HepG2 (cell line): ENCODE measurements at regions not wholly inside any gene's neighbourhood (a gene's known extent, or its start where the extent isn't known, plus 50 kb on each side); places are given as distances from the start of the nearest gene placed in this dataset.

Source experiments
- ATAC-seq: fragments of 200-7000 bp; cut with Tn5 transposase; 3 replicates; pipeline ENCODE4 v1.9.1; 2020; ENCODE audit warnings: mild to moderate bottlenecking, moderate library complexity
- BruUV-seq: library from RNA; stranded (reverse); fragments of 400-500 nt; replicated peaks from 2 replicates; lab custom pipeline; 2021; lab: Mats Ljungman, UMichigan
- CTCF ChIA-PET: fragments of 300-600 bp; formaldehyde crosslinking; extraction: SDS; loops from one replicate; lab custom pipeline; 2021; ENCODE audit warnings: low total read pairs, inconsistent platforms, low intra/inter-chr PET ratio; lab: Yijun Ruan, JAX
- POLR2A ChIA-PET: fragments of 350-600 bp; sonication (Branson Sonifier 250); formaldehyde crosslinking; loops from one replicate; lab custom pipeline; 2020; ENCODE audit warnings: antibody characterized with exemption, inconsistent platforms; lab: Yijun Ruan, JAX
- DNase-seq: peaks from one replicate; pipeline ENCODE4 v3.0.0-alpha.2; 2015; ENCODE audit warnings: low spot score
- FAIRE-seq: peaks from 3 replicates; lab custom pipeline; 2011; peaks lifted over from hg19 to GRCh38; lab: Jason Lieb, UNC
- H2AFZ ChIP-seq: one replicate; pipeline ENCODE4 v1.6.1; 2011; ENCODE audit warnings: low read length, inconsistent platforms
- H3K27ac ChIP-seq: fragments of 300-600 bp; 3 replicates; pipeline ENCODE4 v1.8.0; 2011; ENCODE audit warnings: mixed run types, mild to moderate bottlenecking, mixed read lengths, low read length, inconsistent platforms; ENCODE audit not compliant: insufficient read depth; ENCODE audit errors: extremely low read length
- H3K27me3 ChIP-seq, 2 experiments: fragments of 200-600 bp in 1 of 2; 2 replicates in 1 of 2; 3 replicates in 1 of 2; pipeline versions ENCODE4 v1.6.0 to v1.8.0; 2011; ENCODE audit warnings: low read length in 2 of 2, mild to moderate bottlenecking in 2 of 2, moderate library complexity in 2 of 2, inconsistent platforms in 1 of 2; ENCODE audit not compliant: insufficient read depth in 2 of 2, control insufficient read depth in 1 of 2
- H3K36me3 ChIP-seq, 2 experiments: fragments of 200-600 bp in 1 of 2; replicated peaks in 1 of 2; 2 replicates in 1 of 2; 3 replicates in 1 of 2; pipeline versions ENCODE4 v1.5.1 to v1.8.0; 2011; ENCODE audit warnings: low read length in 2 of 2, inconsistent platforms in 1 of 2; ENCODE audit not compliant: insufficient read depth in 2 of 2, control insufficient read depth in 1 of 2
- H3K4me1 ChIP-seq: 2 replicates; pipeline ENCODE4 v1.5.1; 2012; ENCODE audit warnings: low read length, inconsistent platforms; ENCODE audit not compliant: insufficient read depth
- H3K4me2 ChIP-seq: 2 replicates; pipeline ENCODE4 v1.6.0; 2011; ENCODE audit warnings: low read depth, low read length, inconsistent platforms
- H3K4me3 ChIP-seq, 3 experiments: fragments of 200-600 bp in 1 of 3; sonication (generic), shearing (Covaris generic) in 1 of 3; replicated peaks in 1 of 3; 2 replicates each; pipeline ENCODE4 v1.5.1; 2011 to 2016; ENCODE audit warnings: low read length in 3 of 3, inconsistent platforms in 2 of 3, low read depth in 2 of 3, mild to moderate bottlenecking in 2 of 3, control low read depth in 1 of 3, mixed read lengths in 1 of 3; ENCODE audit not compliant: insufficient read depth in 1 of 3
- H3K79me2 ChIP-seq: one replicate; pipeline ENCODE4 v1.6.1; 2011; ENCODE audit warnings: low read length, inconsistent platforms; ENCODE audit not compliant: insufficient read depth
- H3K9ac ChIP-seq: 2 replicates; pipeline ENCODE4 v1.6.0; 2011; ENCODE audit warnings: mild to moderate bottlenecking, low read depth, low read length, inconsistent platforms; ENCODE audit not compliant: insufficient read depth
- H3K9me3 ChIP-seq: 2 replicates; pipeline ENCODE4 v1.5.1; 2012; ENCODE audit warnings: mild to moderate bottlenecking, low read length
- H4K20me1 ChIP-seq: 2 replicates; pipeline ENCODE4 v1.6.0; 2011; ENCODE audit warnings: inconsistent platforms, mild to moderate bottlenecking, low read length, moderate library complexity; ENCODE audit not compliant: insufficient read depth
- CREBL2 ChIP-seq: sonication (generic); formaldehyde crosslinking; IDR thresholded peaks from 2 replicates; pipeline ENCODE4 v1.8.1; 2023; ENCODE audit warnings: missing genetic modification reagents, mild to moderate bottlenecking, borderline replicate concordance
- ERF ChIP-seq: IDR thresholded peaks from 2 replicates; pipeline ENCODE4 v1.6.1; 2018; ENCODE audit warnings: missing biosample characterization, missing genetic modification reagents
- HIVEP1 ChIP-seq: sonication (generic); formaldehyde crosslinking; IDR thresholded peaks from 2 replicates; pipeline ENCODE4 v1.4.0; 2020; ENCODE audit warnings: mild to moderate bottlenecking, missing genetic modification reagents
- HOXA9 ChIP-seq: sonication (generic); formaldehyde crosslinking; IDR thresholded peaks from 2 replicates; pipeline ENCODE4 v1.8.1; 2022; ENCODE audit warnings: missing genetic modification reagents, mild to moderate bottlenecking, moderate library complexity, borderline replicate concordance
- NCOA5 ChIP-seq: sonication (generic); formaldehyde crosslinking; IDR thresholded peaks from 2 replicates; pipeline ENCODE4 v1.4.0; 2020; ENCODE audit warnings: missing genetic modification reagents
- NFE2L2 ChIP-seq: fragments of 150-350 bp; IDR thresholded peaks from 2 replicates; pipeline ENCODE4 v1.6.1; 2014; ENCODE audit warnings: low read length
- SP5 ChIP-seq: IDR thresholded peaks from 2 replicates; pipeline ENCODE4 v1.6.1; 2016; ENCODE audit warnings: low read depth, borderline replicate concordance
- STAG1 ChIP-seq: sonication (generic); formaldehyde crosslinking; IDR thresholded peaks from 2 replicates; pipeline ENCODE4 v1.4.0; 2020; ENCODE audit warnings: missing genetic modification reagents
- TRAFD1 ChIP-seq: sonication (generic); formaldehyde crosslinking; IDR thresholded peaks from 2 replicates; pipeline ENCODE4 v1.5.1; 2020; ENCODE audit warnings: missing genetic modification reagents, mild to moderate bottlenecking, borderline replicate concordance
- ZNF160 ChIP-seq: sonication (generic); formaldehyde crosslinking; IDR thresholded peaks from 2 replicates; pipeline ENCODE4 v1.8.0; 2022; ENCODE audit warnings: mild to moderate bottlenecking, inconsistent platforms, missing genetic modification reagents
- ZNF33B ChIP-seq: sonication (generic); formaldehyde crosslinking; IDR thresholded peaks from 2 replicates; pipeline ENCODE4 v1.5.1; 2020; ENCODE audit warnings: mild to moderate bottlenecking, missing genetic modification reagents
- WGBS: methylation state at CpG from one replicate; pipeline ENCODE4 v1.1.6; 2017; ENCODE audit warnings: low lambda C conversion rate; 5-methylcytosine and 5-hydroxymethylcytosine counted together
- in situ Hi-C: cut with HindIII; loops from 2 replicates; pipeline ENCODE4 v1.10.0; 2017; ENCODE audit warnings: low pct_unique_long_range_greater_than_20kb; ENCODE audit not compliant: extremely low pct_ligation_motif_present
- intact Hi-C: fragments of 100-400 bp; cut with micrococcal nuclease; formaldehyde crosslinking; loops from one replicate; pipeline ENCODE4 v1.10.0; 2022; ENCODE audit not compliant: unreplicated experiment

GRCh38 chr12:128163086-128163485, 103.9 kb upstream of the TMEM132C start:
- BruUV-seq = no TSS peak

More at GRCh38 chr12:128163086-128163485, 103.9 kb upstream of the TMEM132C start:
- no peaks in the 10 kb centered on the region; a peak in 1 of 5 replicates for H3K27me3 ChIP-seq
- ChIA-PET POLR2A (no interaction called here), CTCF (no interaction called here)
- H3K4me1 ChIP-seq = no peaks in the 10 kb centered on the region
- ATAC-seq = no peak
- H2AFZ ChIP-seq = no peak overlapping the region
- H3K79me2 ChIP-seq = no peaks in the 10 kb centered on the region
- no peak overlapping the region for H3K27ac ChIP-seq
- no peak overlapping the region for H3K4me3 ChIP-seq
- no peaks in the 10 kb centered on the region for H3K36me3 ChIP-seq
- in situ Hi-C loops (no loop called here), intact Hi-C loops (no loop called here)
- H4K20me1 ChIP-seq = no peaks in the 10 kb centered on the region
- DNase-seq = no peak
- peaks cover 11% of the 10 kb centered on the region; the same call in 1 of the 2 replicates for H3K9me3 ChIP-seq
- WGBS = 9% methylated on average over 3 of the region's 5 CpGs
- FAIRE-seq = no peak
- H3K9ac ChIP-seq = no peak overlapping the region
- no peak overlapping the region for H3K4me2 ChIP-seq
- no peak for TF ChIP-seq SP5
- TF ChIP-seq ZNF160 (CRISPR knock-in tag) = no peak
- TF ChIP-seq ZNF33B (CRISPR knock-in tag) = no peak
- TF ChIP-seq NFE2L2 = no peak
- TF ChIP-seq CREBL2 (CRISPR knock-in tag) = no peak
- TF ChIP-seq TRAFD1 = no peak
- TF ChIP-seq STAG1 (CRISPR knock-in tag) = no peak
- TF ChIP-seq ERF (CRISPR knock-in tag) = no peak
- TF ChIP-seq HOXA9 (CRISPR knock-in tag) = no peak
- no peak for TF ChIP-seq HIVEP1 (CRISPR knock-in tag)
- no peak for TF ChIP-seq NCOA5 (CRISPR knock-in tag)
